ENCODE measurements at regions not wholly inside any gene's neighbourhood (a gene's known extent, or its start where the extent isn't known, plus 50 kb on each side); places are given as distances from the start of the nearest gene placed in this dataset.

GRCh38 chrX:40395102-40395501 lies 185.7 kb upstream of the ATP6AP2 start:
- no peaks in the 10 kb centered on the region for H3K79me2 ChIP-seq (ENCODE audit: insufficient read depth, low read length)
- H3K36me3 ChIP-seq (ENCODE audit: low read length), result no peaks in the 10 kb centered on the region
- no peaks in the 10 kb centered on the region for H3K9me3 ChIP-seq (ENCODE audit: insufficient read depth, low read length)
- H3K4me3 ChIP-seq (ENCODE audit: insufficient read depth, low read length, poor library complexity, severe bottlenecking), result no peak overlapping the region
- no peak overlapping the region for H3K4me2 ChIP-seq (ENCODE audit: low read depth, low read length, poor library complexity, severe bottlenecking)
- TF ChIP-seq, protein P1, sequence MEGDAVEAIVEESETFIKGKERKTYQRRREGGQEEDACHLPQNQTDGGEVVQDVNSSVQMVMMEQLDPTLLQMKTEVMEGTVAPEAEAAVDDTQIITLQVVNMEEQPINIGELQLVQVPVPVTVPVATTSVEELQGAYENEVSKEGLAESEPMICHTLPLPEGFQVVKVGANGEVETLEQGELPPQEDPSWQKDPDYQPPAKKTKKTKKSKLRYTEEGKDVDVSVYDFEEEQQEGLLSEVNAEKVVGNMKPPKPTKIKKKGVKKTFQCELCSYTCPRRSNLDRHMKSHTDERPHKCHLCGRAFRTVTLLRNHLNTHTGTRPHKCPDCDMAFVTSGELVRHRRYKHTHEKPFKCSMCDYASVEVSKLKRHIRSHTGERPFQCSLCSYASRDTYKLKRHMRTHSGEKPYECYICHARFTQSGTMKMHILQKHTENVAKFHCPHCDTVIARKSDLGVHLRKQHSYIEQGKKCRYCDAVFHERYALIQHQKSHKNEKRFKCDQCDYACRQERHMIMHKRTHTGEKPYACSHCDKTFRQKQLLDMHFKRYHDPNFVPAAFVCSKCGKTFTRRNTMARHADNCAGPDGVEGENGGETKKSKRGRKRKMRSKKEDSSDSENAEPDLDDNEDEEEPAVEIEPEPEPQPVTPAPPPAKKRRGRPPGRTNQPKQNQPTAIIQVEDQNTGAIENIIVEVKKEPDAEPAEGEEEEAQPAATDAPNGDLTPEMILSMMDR (IDR thresholded peaks at IDR 0.05; ENCODE audit: insufficient read depth, low read length, poor library complexity, severe bottlenecking), result no peak
- no peak for TF ChIP-seq EZH2phosphoT487 (conservative IDR thresholded peaks at IDR 0.05; ENCODE audit: low read length)
- H2AFZ ChIP-seq (ENCODE audit: low read depth, low read length, severe bottlenecking), result no peak overlapping the region
- H3K9me2 ChIP-seq (replicated peaks; ENCODE audit: insufficient read depth, low read length), result no peaks in the 10 kb centered on the region
- no peak overlapping the region for H3K9ac ChIP-seq (ENCODE audit: low read length)
- H4K20me1 ChIP-seq (ENCODE audit: low read depth, low read length), result no peaks in the 10 kb centered on the region
- H3K27ac ChIP-seq (ENCODE audit: low read depth, low read length), result no peak overlapping the region
- no peaks in the 10 kb centered on the region for H3K27me3 ChIP-seq (ENCODE audit: low read length)
- no peaks in the 10 kb centered on the region for H3F3A ChIP-seq (ENCODE audit: insufficient read depth)

DNA sequence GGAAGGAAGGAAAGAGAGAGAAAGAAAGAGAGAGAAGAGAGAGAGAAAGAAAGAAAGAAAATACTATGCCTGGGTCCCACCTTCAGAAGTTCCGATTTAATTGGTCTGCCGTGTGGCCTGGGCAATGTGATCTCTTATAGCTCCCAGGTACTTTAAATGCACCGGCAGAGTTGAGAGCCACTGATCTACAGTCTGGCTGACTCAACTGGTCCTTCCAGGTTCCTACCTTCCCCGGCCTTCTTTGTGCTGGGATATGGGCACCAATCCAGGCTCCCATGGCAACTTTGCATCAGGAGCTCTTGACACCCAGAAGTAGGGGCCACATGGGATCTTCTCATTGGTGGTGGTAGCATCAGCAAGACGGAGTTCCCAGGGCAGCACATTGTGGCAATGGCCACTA lies 186.5 kb upstream of the ATP6AP2 start:
- no peaks in the 10 kb centered on the region for H3F3A ChIP-seq (ENCODE audit: insufficient read depth)
- H2AFZ ChIP-seq (ENCODE audit: low read depth, low read length, severe bottlenecking), result no peak overlapping the region
- no peak overlapping the region for H3K27ac ChIP-seq (ENCODE audit: low read depth, low read length)
- no peak overlapping the region for H3K4me3 ChIP-seq (ENCODE audit: insufficient read depth, low read length, poor library complexity, severe bottlenecking)
- no peaks in the 10 kb centered on the region for H3K9me2 ChIP-seq (replicated peaks; ENCODE audit: insufficient read depth, low read length)
- H4K20me1 ChIP-seq (ENCODE audit: low read depth, low read length), result no peaks in the 10 kb centered on the region
- no peaks in the 10 kb centered on the region for H3K36me3 ChIP-seq (ENCODE audit: low read length)
- H3K79me2 ChIP-seq (ENCODE audit: insufficient read depth, low read length), result no peaks in the 10 kb centered on the region
- no peak for TF ChIP-seq EZH2phosphoT487 (conservative IDR thresholded peaks at IDR 0.05; ENCODE audit: low read length)
- TF ChIP-seq, protein P1 (IDR thresholded peaks at IDR 0.05; ENCODE audit: insufficient read depth, low read length, poor library complexity, severe bottlenecking), result no peak
- no peaks in the 10 kb centered on the region for H3K27me3 ChIP-seq (ENCODE audit: low read length)
- H3K4me2 ChIP-seq (ENCODE audit: low read depth, low read length, poor library complexity, severe bottlenecking), result no peak overlapping the region
- H3K9ac ChIP-seq (ENCODE audit: low read length), result no peak overlapping the region
- H3K9me3 ChIP-seq (ENCODE audit: insufficient read depth, low read length), result no peaks in the 10 kb centered on the region

DNA sequence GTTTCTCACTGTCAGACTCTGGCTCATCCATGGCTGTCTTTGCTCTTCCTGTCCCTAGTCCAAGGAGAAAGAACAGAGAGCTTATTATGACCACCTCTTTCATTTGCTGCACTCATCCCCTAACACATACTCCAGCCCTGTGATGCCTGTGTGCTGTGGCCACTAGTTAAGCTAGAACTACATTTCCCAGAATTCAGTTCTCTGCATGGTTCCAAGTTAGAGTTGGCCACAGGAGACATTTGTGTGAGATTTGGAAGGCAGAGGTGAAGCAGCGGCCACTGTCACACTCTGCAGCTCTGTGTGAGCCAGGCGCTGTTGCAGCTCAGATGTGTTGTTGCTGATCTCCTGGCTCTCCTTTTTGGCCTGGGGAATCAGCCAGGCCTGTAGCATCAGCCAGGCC lies 188.2 kb upstream of the ATP6AP2 start:
- Histone ChIP-seq H3K9me2 (replicated peaks; ENCODE audit: insufficient read depth, low read length) (no peaks in the 10 kb centered on the region), H3K4me3 (ENCODE audit: insufficient read depth, low read length, poor library complexity, severe bottlenecking) (no peak overlapping the region), H2AFZ (ENCODE audit: low read depth, low read length, severe bottlenecking) (no peak overlapping the region), H3K4me2 (ENCODE audit: low read depth, low read length, poor library complexity, severe bottlenecking) (no peak overlapping the region), H3F3A (ENCODE audit: insufficient read depth) (no peaks in the 10 kb centered on the region), H3K9ac (ENCODE audit: low read length) (no peak overlapping the region), H3K36me3 (ENCODE audit: low read length) (no peaks in the 10 kb centered on the region), H3K27ac (ENCODE audit: low read depth, low read length) (no peak overlapping the region), H3K27me3 (ENCODE audit: low read length) (no peaks in the 10 kb centered on the region), H4K20me1 (ENCODE audit: low read depth, low read length) (no peaks in the 10 kb centered on the region), H3K79me2 (ENCODE audit: insufficient read depth, low read length) (no peaks in the 10 kb centered on the region), H3K9me3 (ENCODE audit: insufficient read depth, low read length) (no peaks in the 10 kb centered on the region)
- TF ChIP-seq, protein P1 (IDR thresholded peaks at IDR 0.05; ENCODE audit: insufficient read depth, low read length, poor library complexity, severe bottlenecking), result no peak
- no peak for TF ChIP-seq EZH2phosphoT487 (conservative IDR thresholded peaks at IDR 0.05; ENCODE audit: low read length)

Data from SU-DHL-6 (cell line).